GM12872 (cell line): ENCODE measurements at regions not wholly inside any gene's neighbourhood (a gene's known extent, or its start where the extent isn't known, plus 50 kb on each side); places are given as distances from the start of the nearest gene placed in this dataset.

Experiments
- CTCF ChIP-seq: IDR thresholded peaks from 3 replicates; pipeline ENCODE4 v1.5.1; 2011; ENCODE audit warnings: low read depth, mild to moderate bottlenecking, low read length, moderate library complexity; ENCODE audit not compliant: insufficient read depth

DNA sequence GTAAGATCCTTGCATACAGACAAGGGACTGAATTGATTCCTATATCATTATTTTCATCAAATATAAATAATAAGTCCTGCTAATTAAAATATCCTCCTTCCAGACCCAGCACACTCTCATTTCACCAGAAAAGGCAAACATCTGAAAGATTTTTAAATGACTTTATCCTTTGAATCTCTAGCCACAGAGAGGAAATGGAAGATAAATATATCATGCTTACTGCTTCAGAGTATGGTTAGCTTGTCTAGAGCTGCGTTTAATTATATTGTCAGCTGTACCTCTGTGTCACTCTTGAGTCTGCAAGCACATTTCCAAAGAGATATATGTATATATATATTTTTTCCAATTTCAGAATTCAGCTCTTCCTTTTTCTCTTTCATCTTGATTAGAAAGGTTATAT lies 232.7 kb downstream of the TRIB2 start:
- TF ChIP-seq CTCF = no peak

DNA sequence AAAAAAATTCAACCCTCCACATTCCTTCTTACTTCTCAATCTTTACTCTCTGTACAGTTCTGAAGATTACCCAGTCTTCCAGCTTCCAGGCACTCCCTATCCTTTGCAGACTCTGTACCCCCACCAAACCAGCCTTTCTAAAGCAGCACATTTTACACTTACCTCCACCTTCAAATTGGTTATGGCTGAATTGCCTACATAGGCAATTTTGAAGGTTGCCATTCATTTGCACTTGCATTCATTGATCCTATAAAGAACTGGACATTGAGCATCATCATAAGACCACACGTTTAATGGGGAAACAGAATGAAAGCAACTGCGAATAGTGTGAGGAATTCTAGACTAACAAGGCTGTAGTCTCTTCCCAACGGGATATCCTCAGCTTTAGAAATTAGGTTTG lies 233.4 kb downstream of the TRIB2 start:
- no peak for TF ChIP-seq CTCF

DNA sequence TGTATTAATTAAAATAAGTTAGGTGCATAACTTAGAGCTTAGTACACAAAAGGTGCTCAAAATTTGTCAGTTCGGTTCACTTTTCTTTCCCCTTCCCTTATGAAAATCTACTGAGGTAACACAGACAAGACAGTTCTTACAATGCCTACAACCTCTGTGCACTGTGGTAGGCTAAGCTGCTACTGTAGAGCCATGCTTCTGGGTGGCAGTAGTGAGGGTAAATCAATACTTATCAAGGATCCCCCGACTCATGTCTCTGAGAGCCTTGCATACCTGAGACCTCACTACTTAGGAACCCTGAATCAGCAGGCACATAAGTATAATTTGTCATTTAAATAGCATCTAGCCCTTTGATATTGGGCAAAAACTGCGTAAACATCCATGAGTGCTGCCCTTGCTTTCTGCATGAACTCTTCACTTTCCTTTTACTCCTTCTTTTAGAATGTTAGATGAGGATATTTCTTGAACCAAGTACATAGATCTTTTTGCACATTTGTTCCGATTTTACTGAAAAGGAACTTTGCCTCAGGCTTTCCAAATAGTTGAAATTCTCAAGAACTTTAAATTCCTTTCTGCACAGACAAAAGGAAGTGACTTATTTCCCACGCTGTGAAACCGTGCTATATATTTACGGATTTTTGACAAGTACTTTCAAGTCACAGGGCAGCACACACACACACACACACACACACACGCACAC lies 234.4 kb downstream of the TRIB2 start:
- no peak for TF ChIP-seq CTCF

DNA sequence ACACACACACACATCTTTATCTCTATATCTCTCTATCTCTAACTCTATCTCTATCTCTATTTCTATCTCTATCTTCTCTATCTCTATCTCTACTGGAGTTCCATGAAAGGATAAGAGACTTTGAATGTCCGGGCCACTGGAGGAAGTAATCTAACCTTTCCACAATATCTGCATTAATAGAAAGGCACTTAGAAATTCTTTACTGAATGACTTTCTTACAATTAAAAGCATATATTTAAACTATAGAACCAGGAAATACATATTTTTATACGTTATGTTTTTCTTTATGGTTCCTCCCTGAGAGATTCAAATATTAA lies 234.9 kb downstream of the TRIB2 start:
- TF ChIP-seq CTCF = no peak

GRCh38 chr2:12953596-12953995 lies 236.9 kb downstream of the TRIB2 start:
- no peak for TF ChIP-seq CTCF

- TF ChIP-seq CTCF = no peak
Observed at GRCh38 chr2:12955864-12956263, 239.1 kb downstream of the TRIB2 start.

DNA sequence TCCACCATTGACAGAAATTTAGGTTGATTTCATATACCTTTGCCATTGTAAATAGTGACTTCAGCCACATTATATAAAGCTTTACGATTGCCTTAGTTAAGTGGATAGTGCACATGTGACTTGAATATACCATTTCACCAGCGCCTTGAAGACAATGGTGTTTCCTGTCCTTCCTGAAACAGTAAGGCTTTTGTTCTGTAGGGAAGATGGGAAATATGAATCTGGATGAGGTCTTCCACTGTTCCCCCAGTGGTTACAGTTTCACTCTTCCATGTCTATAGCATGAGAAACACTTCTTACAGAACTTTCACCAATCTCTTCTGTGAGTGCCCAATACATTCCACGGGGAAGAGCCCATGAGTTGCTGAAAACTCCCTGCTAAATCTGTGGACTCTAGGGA lies 240.5 kb downstream of the TRIB2 start:
- TF ChIP-seq CTCF = no peak
